IMR-90 (cell line): ENCODE measurements at regions not wholly inside any gene's neighbourhood (a gene's known extent, or its start where the extent isn't known, plus 50 kb on each side); places are given as distances from the start of the nearest gene placed in this dataset.

Experiments
- ATAC-seq: fragments of 200-7000 bp; cut with Tn5 transposase; 2 replicates; pipeline ENCODE4 v1.9.1; 2020; ENCODE audit warnings: low read depth, mild to moderate bottlenecking, moderate library complexity
- BruUV-seq: library from RNA; stranded (reverse); fragments of 400-500 nt; replicated peaks from 2 replicates; lab custom pipeline; 2021; lab: Mats Ljungman, UMichigan
- CTCF ChIA-PET: fragments of 300-600 bp; formaldehyde crosslinking; extraction: SDS; loops from one replicate; lab custom pipeline; 2021; ENCODE audit warnings: antibody characterized with exemption; lab: Yijun Ruan, JAX
- POLR2A ChIA-PET: fragments of 300-600 bp; sonication (Branson Sonifier 250); formaldehyde crosslinking; loops from one replicate; lab custom pipeline; 2022; ENCODE audit warnings: antibody characterized with exemption; ENCODE audit not compliant: unreplicated experiment; lab: Charles Lee
- DNase-seq: peaks from one replicate; pipeline ENCODE4 v3.0.0; 2013
- H2AFZ ChIP-seq: replicated peaks from 2 replicates; pipeline ENCODE3; 2013; ENCODE audit warnings: low read length, mild to moderate bottlenecking; ENCODE audit not compliant: poor library complexity
- H2AK5ac ChIP-seq: 2 replicates; pipeline ENCODE4 v1.6.1; 2013; ENCODE audit warnings: low read depth, low read length, inconsistent platforms
- H2AK9ac ChIP-seq: replicated peaks from 2 replicates; pipeline ENCODE3; 2013; ENCODE audit warnings: mild to moderate bottlenecking, low read depth, low read length, moderate library complexity; ENCODE audit not compliant: poor library complexity
- H2BK120ac ChIP-seq: 2 replicates; pipeline ENCODE4 v1.6.1; 2013; ENCODE audit warnings: low read depth, low read length, inconsistent platforms
- H2BK15ac ChIP-seq: 3 replicates; pipeline ENCODE4 v1.6.1; 2013; ENCODE audit warnings: low read depth, low read length, inconsistent platforms
- H2BK20ac ChIP-seq: 2 replicates; pipeline ENCODE4 v1.6.1; 2013; ENCODE audit warnings: low read depth, mild to moderate bottlenecking, inconsistent platforms, low read length, moderate library complexity
- H2BK5ac ChIP-seq: 2 replicates; pipeline ENCODE4 v1.6.1; 2013; ENCODE audit warnings: mild to moderate bottlenecking, low read depth, low read length, inconsistent platforms; ENCODE audit not compliant: poor library complexity, severe bottlenecking
- H3K14ac ChIP-seq: replicated peaks from 2 replicates; pipeline ENCODE4 v1.6.1; 2013; ENCODE audit warnings: low read depth, low read length, inconsistent platforms
- H3K18ac ChIP-seq: 2 replicates; pipeline ENCODE4 v1.6.1; 2013; ENCODE audit warnings: low read depth, low read length, control low read depth
- H3K23ac ChIP-seq: 2 replicates; pipeline ENCODE4 v1.6.1; 2013; ENCODE audit warnings: low read depth, low read length, inconsistent platforms
- H3K27ac ChIP-seq: 2 replicates; pipeline ENCODE4 v1.5.1; 2013; ENCODE audit warnings: mild to moderate bottlenecking, control low read depth, low read length; ENCODE audit not compliant: insufficient read depth
- H3K27me3 ChIP-seq: 2 replicates; pipeline ENCODE4 v1.6.1; 2013; ENCODE audit warnings: low read length; ENCODE audit not compliant: control insufficient read depth, insufficient read depth
- H3K36me3 ChIP-seq: 2 replicates; pipeline ENCODE4 v1.6.1; 2013; ENCODE audit warnings: low read length, mixed read lengths; ENCODE audit not compliant: control insufficient read depth, insufficient read depth
- H3K4ac ChIP-seq: 2 replicates; pipeline ENCODE4 v1.6.1; 2013; ENCODE audit warnings: low read depth, low read length, inconsistent platforms
- H3K4me1 ChIP-seq: 2 replicates; pipeline ENCODE4 v1.6.1; 2013; ENCODE audit warnings: low read length, mixed read lengths; ENCODE audit not compliant: control insufficient read depth, insufficient read depth
- H3K4me2 ChIP-seq: 2 replicates; pipeline ENCODE4 v1.6.1; 2013; ENCODE audit warnings: low read depth, mild to moderate bottlenecking, control low read depth, low read length, moderate library complexity
- H3K4me3 ChIP-seq: 2 replicates; pipeline ENCODE4 v1.5.1; 2013; ENCODE audit warnings: low read depth, mild to moderate bottlenecking, control low read depth, low read length, moderate library complexity; ENCODE audit not compliant: insufficient read depth
- H3K56ac ChIP-seq: 2 replicates; pipeline ENCODE4 v1.6.1; 2013; ENCODE audit warnings: low read length, inconsistent platforms; ENCODE audit not compliant: insufficient read depth; ENCODE audit errors: extremely low read depth
- H3K79me1 ChIP-seq, 2 experiments: 2 replicates each; pipeline ENCODE4 v1.6.1; 2013; ENCODE audit warnings: low read length in 2 of 2, inconsistent platforms in 1 of 2, low read depth in 1 of 2
- H3K9ac ChIP-seq: 2 replicates; pipeline ENCODE4 v1.6.1; 2013; ENCODE audit warnings: low read depth, low read length, control low read depth
- H3K9me1 ChIP-seq: 2 replicates; pipeline ENCODE4 v1.6.1; 2013; ENCODE audit warnings: low read length, inconsistent platforms; ENCODE audit not compliant: insufficient read depth
- H3K9me3 ChIP-seq: 2 replicates; pipeline ENCODE4 v1.6.1; 2013; ENCODE audit warnings: low read length; ENCODE audit not compliant: control insufficient read depth, insufficient read depth
- H4K20me1 ChIP-seq: 2 replicates; pipeline ENCODE4 v1.6.1; 2013; ENCODE audit warnings: low read length, inconsistent platforms; ENCODE audit not compliant: insufficient read depth
- H4K5ac ChIP-seq: 2 replicates; pipeline ENCODE4 v1.6.1; 2013; ENCODE audit warnings: mild to moderate bottlenecking, low read depth, low read length, control low read depth
- H4K8ac ChIP-seq, 2 experiments: 2 replicates each; pipeline ENCODE4 v1.6.1; 2013; ENCODE audit warnings: low read depth in 2 of 2, low read length in 2 of 2, control low read depth in 1 of 2, inconsistent platforms in 1 of 2
- H4K91ac ChIP-seq: 2 replicates; pipeline ENCODE4 v1.6.1; 2013; ENCODE audit warnings: low read depth, low read length, inconsistent platforms; ENCODE audit not compliant: insufficient read depth
- BHLHE40 ChIP-seq: fragments of 150-350 bp; IDR thresholded peaks from 2 replicates; pipeline ENCODE4 v1.6.1; 2016; ENCODE audit warnings: mild to moderate bottlenecking, low read depth, low read length
- NFE2L2 ChIP-seq: fragments of 150-350 bp; IDR thresholded peaks from 2 replicates; pipeline ENCODE4 v1.6.1; 2016; ENCODE audit warnings: low read depth, mild to moderate bottlenecking, low read length
- POLR2A ChIP-seq: IDR thresholded peaks from 2 replicates; pipeline ENCODE4 v1.6.1; 2012; ENCODE audit warnings: mild to moderate bottlenecking, low read depth, low read length
- WGBS, 2 experiments: methylation state at CpG; one replicate each; pipeline versions ENCODE4 v1.1.5 to v1.1.7; 2013; ENCODE audit warnings: missing lambda C conversion rate in 2 of 2; ENCODE audit not compliant: insufficient read length in 1 of 2; ENCODE audit errors: extremely low coverage in 2 of 2; 5-methylcytosine and 5-hydroxymethylcytosine counted together
- dilution Hi-C: fragments of 300-500 bp; cut with HindIII; formaldehyde crosslinking; loops from one replicate; pipeline ENCODE4 v1.14.3; 2018; ENCODE audit warnings: low sequenced_read_pairs; ENCODE audit not compliant: unreplicated experiment
- in situ Hi-C: fragments of 300-500 bp; cut with MboI; formaldehyde crosslinking; loops from 3 replicates; pipeline ENCODE4 v1.14.3; 2019; ENCODE audit warnings: low sequenced_read_pairs, inconsistent platforms, mixed read lengths
- intact Hi-C: fragments of 100-400 bp; cut with micrococcal nuclease; formaldehyde crosslinking; loops from 2 replicates; pipeline ENCODE4 v1.10.0; 2022

GRCh38 chr10:29881811-29882210, 177.6 kb downstream of the JCAD start:
- Histone ChIP-seq H2BK20ac (no peak overlapping the region), H4K5ac (no peak overlapping the region), H3K27me3 (peaks cover 23% of the 10 kb centered on the region), H3K9me1 (no peaks in the 10 kb centered on the region), H3K4me3 (no peak overlapping the region), H2BK15ac (no peak overlapping the region), H3K9me3 (no peaks in the 10 kb centered on the region), H2AFZ (no peak overlapping the region), H4K91ac (no peak overlapping the region), H3K23ac (no peak overlapping the region), H3K18ac (no peak overlapping the region), H2BK120ac (no peak overlapping the region), H3K36me3 (no peaks in the 10 kb centered on the region), H4K8ac (no peak overlapping the region), H2BK5ac (no peak overlapping the region), H2AK5ac (no peak overlapping the region), H3K4me2 (no peak overlapping the region), H3K79me1 (no peaks in the 10 kb centered on the region), H3K4ac (no peak overlapping the region), H2AK9ac (no peak overlapping the region), H3K56ac (no peak overlapping the region), H3K4me1 (no peaks in the 10 kb centered on the region), H3K27ac (no peak overlapping the region), H3K9ac (no peak overlapping the region), H3K14ac (no peak overlapping the region), H4K20me1 (no peaks in the 10 kb centered on the region)
- intact Hi-C loops (no loop called here), in situ Hi-C loops (no loop called here), dilution Hi-C loops (no loop called here)
- TF ChIP-seq BHLHE40 = no peak
- no peak for TF ChIP-seq NFE2L2
- no peak for TF ChIP-seq POLR2A
- POLR2A ChIA-PET = no interaction called here
- CTCF ChIA-PET = interaction anchor here (1.2 kb wide), 1 partner anchor 17 kb away, joined by 3 read pairs; no protein-coding TSS in a partner anchor
- no TSS peak for BruUV-seq
- ATAC-seq (no peak), DNase-seq (no peak)
- 61% methylated on average over 2 of the region's 5 CpGs; no CpG with 5 or more reads in 1 of the 2 experiments for WGBS, 2 experiments
